ENCODE measurements at regions not wholly inside any gene's neighbourhood (a gene's known extent, or its start where the extent isn't known, plus 50 kb on each side); places are given as distances from the start of the nearest gene placed in this dataset.

- TF ChIP-seq CTCF (IDR thresholded peaks at IDR 0.05) (no peak), EP300 (IDR thresholded peaks at IDR 0.05) (no peak), POLR2A (IDR thresholded peaks at IDR 0.05) (no peak)
These were observed 84.5 kb downstream of the STRADB start for GRCh38 chr2:201536046-201536445.
